CD4-positive, alpha-beta T cell treated with Interferon gamma for 1 hour (primary cell): ENCODE measurements at regions not wholly inside any gene's neighbourhood (a gene's known extent, or its start where the extent isn't known, plus 50 kb on each side); places are given as distances from the start of the nearest gene placed in this dataset.

ENCODE experiments used
- DNase-seq: peaks from one replicate; pipeline ENCODE4 v3.0.0-alpha.2; 2020

- no peak for DNase-seq
Observed at GRCh38 chr14:62027958-62028357, 265.7 kb downstream of the SNAPC1 start.

- no peak for DNase-seq
Observed at GRCh38 chr14:62029569-62029924, 267.3 kb downstream of the SNAPC1 start.

- no peak for DNase-seq
Observed at GRCh38 chr14:62030387-62030786, 268.2 kb downstream of the SNAPC1 start.

- DNase-seq, result no peak
Observed at GRCh38 chr14:62031504-62031903, 269.3 kb downstream of the SNAPC1 start.

- no peak for DNase-seq
Observed at GRCh38 chr14:62053188-62053587, 291.0 kb downstream of the SNAPC1 start.

- no peak for DNase-seq
Observed at GRCh38 chr14:62056789-62057188, 294.6 kb downstream of the SNAPC1 start.

- no peak for DNase-seq
Observed at GRCh38 chr14:62062645-62063044, 300.4 kb downstream of the SNAPC1 start.

GRCh38 chr14:62064751-62065323 lies 302.6 kb downstream of the SNAPC1 start:
- no peak for DNase-seq

GRCh38 chr14:62066304-62066703 lies 304.1 kb downstream of the SNAPC1 start:
- DNase-seq, result no peak

GRCh38 chr14:62071039-62071438 lies 308.8 kb downstream of the SNAPC1 start:
- no peak for DNase-seq

GRCh38 chr14:62076368-62076767 lies 314.1 kb downstream of the SNAPC1 start:
- DNase-seq, result no peak

- DNase-seq, result no peak
Observed at GRCh38 chr14:62076825-62077605, 314.8 kb downstream of the SNAPC1 start.

- peak; percentile 26 for DNase-seq
Observed at GRCh38 chr14:62077676-62078261, 315.5 kb downstream of the SNAPC1 start.

GRCh38 chr14:62079038-62079437 lies 316.8 kb downstream of the SNAPC1 start:
- DNase-seq, result no peak

GRCh38 chr14:62081012-62081612 lies 318.9 kb downstream of the SNAPC1 start:
- peak; percentile 24 for DNase-seq

- no peak for DNase-seq
Observed at GRCh38 chr14:62081951-62082350, 319.7 kb downstream of the SNAPC1 start.

- no peak for DNase-seq
Observed at GRCh38 chr14:62082779-62083178, 320.6 kb downstream of the SNAPC1 start.

GRCh38 chr14:62084020-62084419 lies 321.8 kb downstream of the SNAPC1 start:
- DNase-seq, result no peak

GRCh38 chr14:62087191-62087590 lies 325.0 kb downstream of the SNAPC1 start:
- DNase-seq, result no peak

GRCh38 chr14:62093736-62094135 lies 331.5 kb downstream of the SNAPC1 start:
- DNase-seq, result no peak

- DNase-seq, result no peak
Observed at GRCh38 chr14:62097072-62097471, 334.9 kb downstream of the SNAPC1 start.

- DNase-seq, result no peak
Observed at GRCh38 chr14:62097824-62098223, 335.6 kb downstream of the SNAPC1 start.

GRCh38 chr14:62098357-62098756 lies 336.1 kb downstream of the SNAPC1 start:
- DNase-seq, result no peak

- DNase-seq, result no peak
Observed at GRCh38 chr14:62099091-62099490, 336.9 kb downstream of the SNAPC1 start.
